DMS153 treated with DMSO at 0.1 percent for 48 hours (cell line): ENCODE measurements at regions not wholly inside any gene's neighbourhood (a gene's known extent, or its start where the extent isn't known, plus 50 kb on each side); places are given as distances from the start of the nearest gene placed in this dataset.
"Not testable (repeated sequence)": the region's sequence is repeated elsewhere in the genome, so short reads cannot be mapped to it uniquely, and the experiment has no call there.

Source experiments
- DNase-seq: peaks from one replicate; lab custom pipeline; 2025; ENCODE audit not compliant: unreplicated experiment; lab: John Stamatoyannopoulos, UW

- DNase-seq = not testable (repeated sequence)
These were observed 304.6 kb downstream of the UBE2NL start for GRCh38 chrX:144188489-144188888.

- DNase-seq = not testable (repeated sequence)
These were observed 313.2 kb downstream of the UBE2NL start for GRCh38 chrX:144197057-144197456.

GRCh38 chrX:144202726-144203125 is 318.9 kb downstream of the UBE2NL start:
- DNase-seq = not testable (repeated sequence)

GRCh38 chrX:144208360-144209024 is 324.6 kb downstream of the UBE2NL start:
- not testable (repeated sequence) for DNase-seq

GRCh38 chrX:144214651-144215050 is 330.8 kb downstream of the UBE2NL start:
- DNase-seq = no peak

DNA sequence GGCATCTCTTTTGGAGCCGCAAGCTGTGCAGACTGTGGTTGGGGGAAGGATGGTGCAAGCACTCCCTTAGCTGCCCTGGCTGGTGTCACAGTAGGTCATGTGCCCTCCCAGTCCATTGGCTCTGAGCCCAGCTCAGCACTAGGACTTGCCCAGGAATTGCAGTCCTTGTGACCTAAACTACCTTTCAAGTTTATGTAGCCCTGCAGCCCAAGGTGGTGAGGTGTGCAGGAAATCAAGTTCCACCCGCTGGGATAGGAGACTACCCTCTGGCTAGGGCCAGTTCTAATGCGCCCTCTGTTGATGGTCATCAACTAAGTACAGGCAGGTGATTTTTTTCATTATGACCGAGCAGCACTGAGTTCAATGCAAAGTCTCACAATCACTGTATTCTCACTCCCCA is 335.2 kb downstream of the UBE2NL start:
- peak; percentile 15 for DNase-seq

DNA sequence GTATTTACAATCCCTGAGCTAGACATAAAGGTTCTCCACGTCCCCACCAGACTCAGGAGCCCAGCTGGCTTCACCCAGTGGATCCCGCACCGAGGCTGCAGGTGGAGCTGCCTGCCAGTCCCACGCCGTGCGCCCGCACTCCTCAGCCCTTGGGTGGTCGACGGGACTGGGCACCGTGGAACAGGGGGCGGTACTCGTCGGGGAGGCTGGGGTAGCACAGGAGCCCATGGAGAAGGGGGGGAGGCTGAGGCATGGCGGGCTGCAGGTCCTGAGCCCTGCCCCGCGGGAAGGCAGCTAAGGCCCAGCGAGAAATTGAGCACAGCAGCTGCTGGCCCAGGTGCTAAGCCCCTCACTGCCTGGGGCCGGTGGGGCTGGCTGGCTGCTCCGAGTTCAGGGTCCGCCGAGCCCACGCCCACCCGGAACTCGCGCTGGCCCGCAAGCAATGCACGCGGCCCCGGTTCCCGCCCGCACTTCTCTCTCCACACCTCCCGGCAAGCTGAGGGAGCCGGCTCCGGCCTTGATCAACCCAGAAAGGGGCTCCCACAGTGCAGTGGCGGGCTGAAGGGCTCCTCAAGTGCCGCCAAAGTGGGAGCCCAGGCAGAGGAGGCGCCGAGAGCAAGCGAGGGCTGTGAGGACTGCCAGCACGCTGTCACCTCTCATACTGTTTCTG is 347.4 kb downstream of the UBE2NL start:
- not testable (repeated sequence) for DNase-seq

GRCh38 chrX:144253356-144253755 is 369.5 kb downstream of the UBE2NL start:
- no peak for DNase-seq

- DNase-seq = no peak
These were observed 375.2 kb downstream of the UBE2NL start for GRCh38 chrX:144259054-144259453.

DNA sequence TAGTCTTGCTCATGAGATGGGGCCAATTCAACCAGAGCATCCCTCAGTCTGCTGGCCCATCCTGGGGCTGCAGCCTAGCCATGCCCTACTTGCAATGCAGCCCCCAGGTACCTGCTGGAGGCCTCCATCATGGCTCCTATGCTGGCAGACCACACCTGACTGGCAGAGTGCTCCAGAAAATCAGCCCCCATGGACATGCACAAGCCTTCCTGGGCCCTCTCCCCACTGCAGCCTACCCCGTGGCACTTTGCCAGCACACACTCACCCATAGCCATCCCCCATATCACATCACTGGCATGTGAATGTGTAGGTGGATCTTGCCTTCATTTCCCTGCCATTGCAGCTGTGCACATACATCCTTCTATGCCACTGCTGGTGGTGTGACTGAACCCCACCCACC is 381.8 kb downstream of the UBE2NL start:
- DNase-seq = no peak

DNA sequence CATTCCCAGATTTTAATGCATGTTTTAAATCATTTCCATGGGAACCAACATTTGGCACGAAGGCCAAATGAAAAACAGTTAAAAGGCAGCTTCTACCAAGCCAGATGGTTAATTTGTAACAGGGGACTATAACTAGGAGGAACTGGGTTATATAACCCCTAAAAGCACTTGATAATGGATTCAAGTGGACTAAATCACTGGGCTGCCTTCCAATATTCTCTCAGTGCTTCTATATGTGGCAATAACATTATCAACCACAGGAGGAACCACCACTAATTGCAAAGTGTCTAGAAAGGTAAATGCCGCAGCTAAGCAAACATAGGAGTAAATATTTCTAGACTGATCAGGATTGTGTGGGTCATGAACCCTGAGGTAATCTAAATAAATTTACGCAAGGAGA is 391.5 kb downstream of the UBE2NL start:
- DNase-seq = peak; percentile 96

DNA sequence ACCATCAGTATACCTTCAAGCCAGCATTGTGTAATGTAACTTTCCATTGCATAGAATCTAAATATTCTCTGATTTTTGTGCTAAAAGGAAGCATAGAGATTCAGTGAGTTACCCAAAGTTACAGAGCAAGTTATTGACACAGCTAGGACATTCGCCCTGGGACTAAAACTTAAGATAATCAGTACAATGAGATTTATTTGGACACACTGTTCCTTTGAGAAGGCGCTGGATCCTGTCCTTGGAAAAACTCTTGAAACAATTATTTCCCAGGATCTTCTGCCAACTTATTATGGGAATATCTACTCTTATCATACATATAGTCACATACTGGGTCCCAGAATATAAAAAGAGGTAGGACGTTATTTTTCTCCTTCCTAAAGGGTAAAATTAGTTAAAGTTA is 392.0 kb downstream of the UBE2NL start:
- DNase-seq = no peak

DNA sequence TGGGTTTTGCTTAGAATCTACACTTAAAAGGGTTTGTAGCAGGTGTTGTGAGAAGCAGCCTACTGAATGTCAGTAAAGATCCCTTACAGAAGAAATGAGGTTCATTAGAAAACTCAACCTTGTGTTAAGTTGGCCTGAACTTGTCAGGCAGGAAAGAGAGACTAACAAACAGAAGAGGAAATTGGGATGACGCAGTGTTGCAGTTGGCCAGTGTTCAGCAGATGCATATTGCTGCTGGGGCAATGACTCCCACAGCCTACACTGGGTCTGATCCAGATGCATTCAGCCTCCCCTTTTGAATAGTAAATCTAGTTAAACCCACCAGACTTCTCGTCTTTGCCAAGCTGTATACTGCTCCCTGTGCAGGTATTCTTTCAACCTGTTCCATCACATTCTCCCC is 409.4 kb downstream of the UBE2NL start:
- no peak for DNase-seq

GRCh38 chrX:144295921-144296320 is 412.1 kb downstream of the UBE2NL start:
- no peak for DNase-seq

- no peak for DNase-seq
These were observed 413.4 kb downstream of the UBE2NL start for GRCh38 chrX:144297221-144297620.

DNA sequence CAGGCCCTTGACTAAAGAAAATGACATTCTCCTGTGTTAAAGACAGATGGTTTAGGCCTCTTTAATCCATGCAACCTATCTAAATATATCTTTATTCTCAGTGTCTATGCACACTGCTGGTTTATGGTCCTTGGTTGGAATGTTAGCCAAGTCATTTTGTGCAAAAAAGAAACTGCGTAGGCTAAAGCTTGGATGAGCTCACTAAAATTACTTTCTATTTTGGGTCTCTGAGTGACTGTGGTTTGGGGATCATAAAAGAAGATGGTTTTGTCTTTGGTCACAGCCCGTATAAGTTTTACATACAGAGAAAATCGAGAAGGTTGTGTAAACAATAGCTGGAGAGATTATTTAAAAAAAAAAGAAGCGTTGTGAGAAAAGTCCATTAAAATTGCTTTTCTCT is 443.6 kb downstream of the UBE2NL start:
- no peak for DNase-seq

DNA sequence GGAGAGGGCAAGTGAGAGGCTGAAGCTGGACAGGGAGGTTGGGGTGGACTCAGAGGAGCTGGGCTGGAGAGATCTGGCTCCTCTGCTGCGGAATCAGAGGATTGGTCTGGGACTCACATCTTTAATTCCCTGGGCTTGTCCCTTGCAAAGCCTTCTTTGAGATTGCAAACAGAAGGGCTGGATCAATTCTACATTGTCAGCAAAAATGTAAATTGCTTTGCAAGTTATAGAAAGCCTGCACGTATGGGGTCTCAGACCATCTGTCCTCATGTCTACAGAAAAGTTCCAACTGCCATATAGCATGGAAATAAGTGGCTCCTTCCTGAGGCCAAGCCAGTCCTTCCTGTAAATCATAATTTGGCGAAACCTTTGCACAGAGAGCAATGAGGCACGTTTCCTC is 449.6 kb downstream of the UBE2NL start:
- no peak for DNase-seq

DNA sequence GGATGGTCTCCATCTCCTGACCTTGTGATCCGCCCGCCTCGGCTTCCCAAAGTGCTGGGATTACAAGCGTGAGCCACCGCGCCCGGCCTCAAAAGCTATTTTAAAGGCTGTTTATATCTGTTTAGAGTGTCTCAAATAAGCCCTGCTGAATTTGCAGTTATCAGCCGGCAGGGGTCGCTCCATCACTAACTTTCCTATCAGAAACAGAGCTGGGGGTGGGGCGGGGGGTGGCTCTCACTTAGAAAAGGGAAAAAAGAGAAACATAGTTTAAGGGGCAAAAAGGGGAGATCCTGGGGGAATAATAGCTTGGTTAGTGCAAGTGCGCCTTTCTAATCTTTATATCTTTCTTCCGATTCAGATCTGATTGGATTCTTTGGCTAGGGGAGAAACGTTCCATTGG is 450.7 kb downstream of the UBE2NL start:
- no peak for DNase-seq

- DNase-seq = no peak
These were observed 451.5 kb downstream of the UBE2NL start for GRCh38 chrX:144335402-144335801.

GRCh38 chrX:144379156-144379555 is 495.3 kb downstream of the UBE2NL start:
- DNase-seq = peak; percentile 16

DNA sequence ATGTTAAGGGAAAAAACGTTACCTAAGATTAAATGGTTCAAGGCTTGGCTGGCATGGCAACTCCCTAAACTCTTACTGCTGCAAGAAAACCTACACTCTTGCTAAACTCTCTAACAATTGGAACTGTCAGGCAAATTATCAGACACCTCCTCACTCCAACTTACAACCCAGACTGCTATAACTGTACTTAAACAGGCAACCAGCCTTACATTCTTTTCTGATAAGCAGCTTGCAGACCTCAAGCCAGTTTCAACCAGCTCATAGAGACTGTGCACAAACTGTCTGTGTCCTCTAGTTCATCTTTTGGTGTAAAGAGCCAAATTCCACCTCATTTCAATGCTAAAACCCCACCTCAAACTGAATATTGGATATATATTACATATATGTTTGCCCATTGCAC is 504.9 kb downstream of the UBE2NL start:
- no peak for DNase-seq
